ENCODE measurements at regions not wholly inside any gene's neighbourhood (a gene's known extent, or its start where the extent isn't known, plus 50 kb on each side); places are given as distances from the start of the nearest gene placed in this dataset.
"Not testable (repeated sequence)": the region's sequence is repeated elsewhere in the genome, so short reads cannot be mapped to it uniquely, and the experiment has no call there.

DNA sequence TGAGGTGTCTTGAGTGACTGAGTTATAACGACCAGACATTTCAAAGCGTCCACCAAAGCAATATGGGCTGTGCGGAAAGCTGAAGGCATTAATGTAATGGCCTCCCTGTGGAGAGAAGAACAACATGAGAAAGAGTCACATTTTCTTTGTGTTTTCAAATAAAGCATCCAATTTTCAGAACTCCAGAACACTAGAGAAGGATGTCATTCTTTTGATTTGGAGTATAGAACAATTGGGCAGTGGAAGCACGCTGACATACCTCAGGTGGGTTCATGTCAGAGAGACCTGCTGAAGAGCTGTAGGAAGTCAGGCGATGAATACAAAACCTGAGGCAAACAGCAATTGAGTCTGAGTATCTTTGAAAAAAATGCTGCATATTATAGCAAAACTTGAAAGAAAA lies 556.5 kb downstream of the GABRG2 start:
- no peak for DNase-seq (ENCODE audit: low spot score)

DNA sequence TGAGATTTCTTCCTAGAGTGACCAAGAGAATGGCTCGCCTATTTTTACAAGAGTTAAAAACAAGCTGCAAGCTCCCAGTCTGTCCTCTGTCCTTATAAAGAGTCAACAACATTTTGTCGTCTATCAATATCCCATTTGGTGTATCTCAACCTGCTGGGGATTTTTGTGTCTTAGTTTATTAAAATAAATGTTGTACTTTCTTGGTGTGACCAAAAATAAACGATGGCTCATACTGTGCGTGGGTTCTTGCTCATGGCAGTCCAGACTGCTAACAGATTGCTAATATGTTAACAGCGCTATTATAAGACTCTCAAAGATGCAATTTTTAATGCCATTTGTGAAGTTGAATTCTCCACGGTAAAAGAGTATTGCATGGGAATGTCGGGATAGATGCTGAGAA lies 569.9 kb downstream of the GABRG2 start:
- no peak for DNase-seq (ENCODE audit: low spot score)

DNA sequence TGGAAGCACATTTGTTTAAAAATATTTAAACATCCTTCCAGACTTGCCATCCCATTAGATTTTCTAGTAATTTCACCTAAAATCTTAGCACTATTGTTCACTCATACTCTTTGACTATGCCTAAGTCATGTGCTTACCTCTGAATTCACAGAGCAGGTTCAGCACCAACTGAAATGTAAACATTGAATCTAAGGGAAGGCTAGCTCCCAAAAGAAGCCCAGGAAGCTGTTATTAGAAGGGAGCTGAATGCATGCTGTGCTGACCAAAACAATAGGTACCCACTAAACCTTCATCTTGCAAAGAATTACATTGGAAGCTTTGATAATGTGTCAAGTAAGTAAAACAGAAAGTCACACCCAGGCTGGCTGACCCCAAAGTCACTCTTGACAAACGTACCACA lies 571.3 kb downstream of the GABRG2 start:
- DNase-seq (ENCODE audit: low spot score), result no peak

DNA sequence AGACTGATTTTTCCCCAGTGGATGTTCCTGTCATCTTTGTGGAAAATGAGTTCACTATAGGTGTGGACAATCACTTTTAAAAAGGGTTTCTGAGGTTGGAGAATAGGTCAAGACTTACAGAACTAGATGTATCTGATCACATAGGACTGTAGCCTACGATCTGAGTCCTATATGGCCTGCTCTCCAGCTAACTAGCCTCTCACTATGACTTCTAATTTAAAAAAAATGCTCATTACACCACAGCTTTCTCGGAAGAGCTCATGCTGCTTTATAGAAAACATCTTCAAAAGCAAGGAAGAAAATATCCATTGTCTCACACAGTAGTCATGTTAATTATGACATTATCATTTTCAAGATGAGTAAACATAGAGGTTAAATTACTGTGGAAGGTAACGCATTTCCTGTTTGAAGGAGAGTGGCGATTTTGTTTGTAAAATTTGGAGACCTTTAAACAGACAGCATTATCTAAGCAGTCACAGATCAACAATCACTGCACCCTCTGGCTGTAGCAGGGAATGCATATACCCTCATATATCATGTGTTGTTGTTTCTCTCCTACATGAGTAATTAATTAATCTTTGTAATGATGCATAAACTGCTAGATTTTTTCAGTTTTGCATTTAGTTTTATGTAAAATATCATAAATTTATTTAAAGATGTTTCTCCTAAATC lies 573.7 kb downstream of the GABRG2 start:
- no peak for DNase-seq (ENCODE audit: low spot score)

DNA sequence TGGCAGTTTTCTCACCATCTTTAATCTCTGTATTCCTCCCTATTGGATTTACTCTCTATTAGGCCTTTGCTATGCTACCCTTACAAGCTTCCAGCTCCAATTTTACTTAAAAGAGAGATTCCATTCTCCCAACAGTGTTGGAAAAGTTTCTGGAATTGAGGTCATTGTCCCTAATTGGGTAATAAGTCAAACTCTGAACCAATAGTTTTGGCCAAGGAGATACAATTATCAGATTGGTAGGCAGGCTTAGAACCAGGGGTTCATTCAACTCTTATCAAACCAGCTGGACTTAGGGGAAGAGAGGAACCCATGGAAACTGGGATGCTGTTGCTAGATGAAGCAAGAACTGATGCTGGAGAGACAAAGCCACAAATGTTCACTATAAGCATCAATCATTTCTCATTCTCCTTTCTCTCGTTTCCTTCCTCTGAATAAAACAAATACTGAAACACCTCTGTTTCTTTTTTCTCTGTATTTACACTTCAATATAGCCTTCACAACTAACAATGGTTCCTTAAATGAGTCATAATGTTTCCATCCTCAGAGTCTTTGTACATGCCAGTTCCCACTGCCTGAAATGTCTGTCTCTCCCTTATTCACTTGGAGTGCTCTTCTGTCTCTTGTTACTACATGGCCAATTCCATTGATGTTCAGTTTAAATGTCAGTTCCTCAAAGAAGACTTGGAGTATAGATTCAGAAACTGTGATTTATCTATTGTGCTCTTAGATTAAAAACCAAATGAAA lies 587.3 kb downstream of the GABRG2 start:
- no peak for DNase-seq (ENCODE audit: low spot score)

DNA sequence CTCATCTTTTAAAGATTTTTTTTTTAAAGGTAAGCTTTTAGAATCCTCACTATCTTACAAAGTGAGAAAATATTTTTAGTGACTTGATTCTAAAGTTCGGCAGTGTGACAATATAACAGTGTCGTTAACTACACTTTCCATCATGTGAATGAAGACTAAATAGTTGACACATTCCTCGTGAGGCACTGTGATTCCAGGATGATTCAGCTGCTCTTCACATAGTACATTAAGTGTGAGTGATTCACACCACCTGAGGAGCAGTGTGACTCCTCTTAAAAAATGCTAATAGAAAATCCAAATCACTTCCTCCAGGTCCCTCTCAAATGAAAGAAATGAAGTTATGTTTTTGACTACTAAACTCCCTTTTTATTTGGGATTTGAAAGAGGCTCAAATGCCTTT lies 589.5 kb downstream of the GABRG2 start:
- DNase-seq (ENCODE audit: low spot score), result no peak

DNA sequence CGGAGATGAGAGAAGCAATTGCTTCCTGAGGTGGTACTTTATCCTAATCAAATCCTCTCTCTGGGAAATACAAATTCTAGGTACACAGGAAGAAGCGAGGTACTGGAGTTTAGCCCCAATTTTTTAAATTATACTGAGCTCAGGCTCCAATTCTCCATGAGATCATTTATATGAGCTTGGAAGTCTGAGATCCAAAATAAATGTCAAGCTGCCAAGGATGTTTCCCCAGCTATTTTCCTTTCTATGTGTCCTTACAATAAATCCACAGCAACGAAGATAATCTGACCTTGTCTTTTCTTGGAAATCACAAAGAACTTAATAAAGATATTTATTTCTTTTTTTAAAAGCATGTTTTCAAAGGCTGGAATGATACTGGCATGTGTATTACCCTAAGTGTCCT lies 597.3 kb downstream of the GABRG2 start:
- DNase-seq (ENCODE audit: low spot score), result no peak

DNA sequence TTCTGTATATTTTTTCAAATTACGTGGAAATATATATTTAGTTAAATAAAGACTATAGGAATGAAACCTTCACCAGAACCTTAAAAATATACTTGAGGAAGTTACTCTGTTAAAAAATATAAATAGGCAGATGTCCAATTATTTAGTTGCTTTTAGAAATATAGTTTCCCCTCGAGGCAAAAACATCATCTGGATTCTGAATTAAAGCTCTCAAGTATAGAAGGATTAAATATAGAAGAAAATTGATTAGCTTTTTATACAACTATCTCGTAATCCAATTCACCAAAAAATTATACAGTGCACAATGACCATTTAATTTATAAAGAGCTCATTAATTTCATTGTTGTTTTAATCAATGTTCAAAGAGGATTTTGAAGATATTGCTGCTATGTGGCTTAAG lies 601.4 kb downstream of the GABRG2 start:
- no peak for DNase-seq (ENCODE audit: low spot score)

DNA sequence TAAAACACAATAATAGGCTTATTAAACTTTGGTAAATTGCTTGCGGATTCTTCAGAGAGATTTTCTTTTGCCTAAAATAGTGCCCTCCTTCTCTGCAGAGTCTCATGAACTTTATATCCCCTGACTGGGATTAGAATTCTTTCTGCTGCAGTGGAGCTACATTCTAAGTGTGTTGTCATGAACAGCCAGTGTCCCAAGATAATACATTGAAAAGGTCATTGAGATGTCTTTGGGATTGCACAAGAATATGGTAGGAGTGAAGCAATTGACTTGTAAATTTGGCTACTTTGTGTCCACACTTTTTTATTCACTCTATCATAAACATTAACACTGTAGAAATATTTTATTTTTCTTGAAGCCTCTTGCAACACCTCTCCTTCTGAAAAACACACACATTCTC lies 604.5 kb downstream of the GABRG2 start:
- DNase-seq (ENCODE audit: low spot score), result no peak

DNA sequence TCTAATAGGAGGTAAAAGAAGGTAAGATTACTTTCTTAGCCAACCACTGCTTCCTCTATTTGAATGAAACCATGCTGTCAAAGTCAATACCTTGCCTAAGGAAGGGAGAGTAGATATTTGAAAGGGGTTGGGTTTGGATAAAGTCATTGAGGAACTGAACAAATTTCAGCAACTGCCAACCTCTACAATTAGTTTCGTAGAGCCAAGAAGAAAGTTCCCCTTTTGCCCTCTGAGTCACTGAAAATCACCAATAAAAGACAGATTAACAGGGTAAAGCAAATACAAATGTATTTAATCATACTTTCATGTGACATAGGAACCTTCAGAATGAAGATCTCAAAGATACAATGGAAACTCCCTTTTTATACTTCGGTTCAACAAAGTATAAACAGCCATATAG lies 615.7 kb downstream of the GABRG2 start:
- no peak for DNase-seq (ENCODE audit: low spot score)

DNA sequence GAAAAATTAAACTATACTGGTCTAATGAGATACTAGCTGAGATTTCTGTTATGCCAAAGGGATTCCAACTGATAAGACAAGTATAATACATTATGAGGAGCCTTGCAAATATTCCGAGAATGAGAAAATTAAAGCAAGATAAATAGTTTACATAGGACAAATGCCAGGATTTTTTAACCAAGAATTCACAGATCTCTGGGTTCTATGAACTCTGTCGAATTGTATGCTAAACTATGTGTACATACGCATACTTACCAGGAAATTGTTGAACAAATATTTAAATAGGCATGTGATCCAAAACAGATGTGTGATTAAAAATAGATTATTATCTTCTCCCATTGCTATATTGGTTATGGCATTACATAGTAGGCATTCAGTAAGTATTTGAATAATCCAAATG lies 616.6 kb downstream of the GABRG2 start:
- no peak for DNase-seq (ENCODE audit: low spot score)

DNA sequence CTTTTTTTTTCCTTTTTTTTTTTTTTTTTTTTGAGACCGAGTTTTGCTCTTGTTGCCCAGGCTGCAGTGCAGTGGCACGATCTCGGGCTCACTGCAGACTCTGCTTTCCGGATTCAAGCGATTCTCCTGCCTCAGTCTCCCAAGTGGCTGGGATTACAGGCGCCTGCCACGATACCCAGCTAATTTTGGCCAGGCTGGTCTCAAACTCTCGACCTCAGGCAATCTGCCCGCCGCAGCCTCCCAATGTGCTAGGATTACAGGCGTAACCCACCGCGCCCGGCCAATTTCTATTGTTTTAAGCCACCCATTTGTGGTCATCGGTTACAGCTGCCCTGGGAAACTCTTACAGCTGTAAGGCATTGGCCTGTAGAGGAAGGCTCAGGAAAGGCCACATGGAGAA lies 617.7 kb downstream of the GABRG2 start:
- no peak for DNase-seq (ENCODE audit: low spot score)

DNA sequence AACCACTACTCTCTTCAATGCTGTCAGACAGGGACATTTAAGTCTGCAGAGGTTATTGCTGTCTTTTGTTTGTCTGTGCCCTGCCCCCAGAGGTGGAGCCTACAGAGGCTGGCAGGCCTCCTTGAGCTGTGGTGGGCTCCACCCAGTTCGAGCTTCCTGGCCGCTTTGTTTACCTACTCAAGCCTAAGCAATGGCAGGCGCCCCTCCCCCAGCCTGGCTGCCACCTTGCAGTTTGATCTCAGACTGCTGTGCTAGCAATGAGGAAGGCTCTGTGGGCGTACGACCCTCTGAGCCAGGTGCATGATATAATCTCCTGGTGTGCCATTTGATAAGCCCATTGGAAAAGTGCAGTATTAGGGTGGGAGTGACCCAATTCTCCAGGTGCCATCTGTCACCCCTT lies 628.7 kb downstream of the GABRG2 start:
- not testable (repeated sequence) for DNase-seq (ENCODE audit: low spot score)

DNA sequence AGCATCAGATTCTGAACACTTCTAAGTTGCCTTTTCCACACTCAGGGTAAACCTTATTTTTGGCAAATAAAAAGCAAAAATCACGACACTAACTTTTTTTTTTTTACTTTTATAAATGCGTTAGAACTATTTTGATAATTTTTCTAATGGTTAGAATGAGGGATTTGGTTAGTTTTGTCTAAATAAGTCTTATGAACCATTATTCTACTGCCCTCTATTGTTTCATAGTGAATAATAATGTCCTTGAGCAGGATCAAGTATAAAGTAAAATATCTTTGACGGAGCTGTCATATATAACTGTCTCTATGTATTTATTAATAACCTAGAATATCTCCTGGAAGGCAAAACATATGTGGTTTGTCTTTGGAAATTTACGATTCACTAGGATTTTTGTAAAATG lies 631.8 kb downstream of the GABRG2 start:
- no peak for DNase-seq (ENCODE audit: low spot score)

DNA sequence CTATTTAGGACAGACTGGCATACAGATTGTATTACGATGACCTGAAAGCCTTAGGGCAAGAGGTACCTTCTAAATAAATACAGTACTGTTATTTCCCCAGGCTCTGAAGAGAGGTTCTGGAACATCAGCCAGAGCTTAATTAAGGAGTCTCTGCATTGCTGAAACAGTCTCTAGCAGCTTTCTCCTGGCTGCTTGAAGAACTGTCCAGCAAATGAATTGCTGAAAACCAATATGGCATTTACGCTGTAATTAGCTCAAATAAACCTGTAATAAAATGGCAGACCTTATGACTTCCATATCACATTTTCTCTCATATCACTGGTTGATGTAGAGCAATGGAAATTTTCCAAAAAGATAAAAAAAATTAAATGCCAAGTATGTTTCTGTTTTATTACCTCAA lies 636.3 kb downstream of the GABRG2 start:
- no peak for DNase-seq (ENCODE audit: low spot score)

DNA sequence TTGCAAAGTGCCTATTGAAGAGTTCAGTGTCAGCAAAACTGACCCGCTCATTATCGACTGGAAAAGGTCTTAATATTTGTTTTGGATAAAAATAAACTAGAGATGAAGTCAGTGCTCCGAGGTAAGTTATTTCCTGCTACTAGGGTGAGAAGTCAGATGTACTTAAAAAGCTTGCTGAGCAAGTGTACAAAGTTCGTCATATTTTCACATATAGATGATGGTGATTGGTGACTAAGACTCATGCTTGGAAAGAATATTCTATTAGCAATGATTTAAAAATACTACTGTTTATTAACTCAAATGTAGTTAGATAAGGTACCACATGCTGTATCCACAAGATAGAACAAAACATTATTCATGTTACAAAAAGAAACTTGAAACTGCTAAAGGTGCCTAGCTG lies 643.7 kb downstream of the GABRG2 start:
- DNase-seq (ENCODE audit: low spot score), result no peak

DNA sequence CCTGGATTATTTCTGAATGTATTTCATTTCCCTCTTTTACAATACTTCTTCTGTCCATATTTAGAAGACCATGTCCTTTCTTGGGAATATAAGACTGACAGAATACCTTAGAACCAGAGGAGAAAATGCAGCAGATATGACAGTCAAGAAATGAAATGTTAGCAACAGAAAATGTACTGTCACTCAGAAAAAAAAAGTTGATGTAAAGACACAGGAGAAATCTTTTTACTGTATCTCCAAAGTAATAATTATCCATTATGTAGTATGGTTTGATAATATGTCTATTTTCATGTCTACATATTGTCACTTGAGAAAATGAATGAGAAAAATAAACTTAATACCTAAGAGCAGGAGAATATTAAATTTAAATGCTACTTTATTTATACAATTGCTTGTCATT lies 652.1 kb downstream of the GABRG2 start:
- DNase-seq (ENCODE audit: low spot score), result no peak

DNA sequence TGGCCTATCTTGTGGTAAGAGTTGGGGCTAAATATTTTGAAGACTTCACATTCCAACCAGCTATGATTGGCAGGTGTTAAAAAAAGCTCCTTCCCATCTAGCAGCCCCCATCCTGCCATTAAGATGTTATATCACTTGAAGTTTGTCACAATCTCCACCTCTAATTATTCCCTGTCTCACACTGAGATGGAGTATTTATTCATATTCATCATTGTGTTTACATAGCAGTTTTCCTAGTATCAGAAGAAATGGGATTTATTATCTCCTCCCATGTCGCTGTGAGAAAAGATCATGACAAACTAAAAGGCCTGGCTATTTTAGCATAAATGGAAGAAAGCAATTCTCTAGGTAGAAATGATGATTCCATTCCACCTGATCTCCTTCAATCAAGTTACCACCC lies 653.6 kb downstream of the GABRG2 start:
- DNase-seq (ENCODE audit: low spot score), result no peak

DNA sequence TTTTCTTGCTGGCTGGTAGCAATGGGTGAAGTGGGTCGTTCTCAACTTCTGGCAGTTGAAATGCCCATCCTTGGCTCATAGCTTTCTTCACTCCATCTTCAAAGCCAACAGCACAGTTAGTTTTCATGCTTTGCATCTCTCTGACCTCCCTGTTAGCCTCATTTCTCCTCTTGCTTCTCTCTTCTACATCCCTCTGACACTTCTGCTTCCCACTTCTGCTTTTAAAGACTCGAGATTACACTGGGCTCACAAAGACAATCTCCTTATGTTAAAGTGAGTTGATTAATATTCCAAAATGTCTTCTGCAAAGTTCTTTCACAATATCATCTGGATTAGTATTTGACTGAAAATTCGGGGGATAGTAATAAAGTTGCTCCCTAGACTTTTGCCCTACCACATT lies 684.8 kb upstream of the CCNG1 start:
- DNase-seq (ENCODE audit: low spot score), result no peak

DNA sequence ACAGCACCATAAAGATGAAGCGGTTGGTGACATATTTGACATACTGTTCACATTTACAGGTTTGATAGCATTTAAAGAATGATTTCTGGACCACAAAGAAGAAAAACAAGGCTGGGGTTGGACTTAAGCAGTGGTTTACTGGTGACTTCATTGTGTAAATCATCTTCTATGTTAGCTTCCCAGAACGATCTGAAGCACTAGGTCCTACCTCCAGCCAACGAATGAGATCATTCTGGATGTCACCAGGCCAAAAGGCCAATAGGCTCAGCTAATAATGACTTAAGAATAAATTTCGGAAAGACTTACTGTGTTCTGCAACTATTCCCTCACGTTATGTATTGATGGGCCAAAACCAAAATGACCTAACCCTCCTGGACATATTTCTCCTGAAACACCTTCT lies 675.3 kb upstream of the CCNG1 start:
- no peak for DNase-seq (ENCODE audit: low spot score)

DNA sequence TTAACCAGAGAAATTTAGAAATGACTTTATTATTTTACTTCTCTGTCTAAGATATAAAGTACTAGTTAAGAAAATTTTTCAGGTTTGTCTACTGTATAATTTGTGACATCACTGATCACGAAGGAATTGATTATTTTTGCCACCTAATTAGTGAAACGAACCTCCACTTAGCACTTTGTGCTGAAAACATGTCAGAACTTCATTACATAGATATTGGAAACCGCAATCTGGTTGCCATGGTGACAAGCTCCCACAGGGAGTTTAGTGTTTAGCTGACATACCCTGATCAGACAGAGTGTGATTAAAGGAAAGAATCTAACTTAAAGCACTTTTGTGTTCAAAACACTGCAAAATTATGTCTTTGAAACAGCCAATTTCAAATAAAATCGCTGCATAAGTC lies 668.4 kb upstream of the CCNG1 start:
- no peak for DNase-seq (ENCODE audit: low spot score)

DNA sequence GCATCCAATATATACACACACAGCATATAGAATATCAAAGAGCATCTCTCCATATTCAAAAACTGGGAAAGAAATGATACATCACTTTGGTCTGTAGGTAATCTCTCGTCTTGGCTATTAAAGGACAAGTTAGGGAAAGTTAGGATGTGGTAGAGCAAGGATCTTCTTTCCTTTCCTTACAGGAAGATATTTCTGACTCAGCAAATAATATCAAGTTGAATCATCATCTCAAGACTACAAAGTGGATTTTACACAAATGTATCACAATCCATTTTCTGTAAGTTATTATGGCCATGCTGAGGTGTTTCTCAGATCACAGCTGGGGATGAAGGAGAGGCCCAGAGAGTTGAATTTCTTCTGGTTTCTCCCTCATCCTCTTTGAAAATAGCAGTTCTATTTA lies 651.7 kb upstream of the CCNG1 start:
- DNase-seq (ENCODE audit: low spot score), result no peak

DNA sequence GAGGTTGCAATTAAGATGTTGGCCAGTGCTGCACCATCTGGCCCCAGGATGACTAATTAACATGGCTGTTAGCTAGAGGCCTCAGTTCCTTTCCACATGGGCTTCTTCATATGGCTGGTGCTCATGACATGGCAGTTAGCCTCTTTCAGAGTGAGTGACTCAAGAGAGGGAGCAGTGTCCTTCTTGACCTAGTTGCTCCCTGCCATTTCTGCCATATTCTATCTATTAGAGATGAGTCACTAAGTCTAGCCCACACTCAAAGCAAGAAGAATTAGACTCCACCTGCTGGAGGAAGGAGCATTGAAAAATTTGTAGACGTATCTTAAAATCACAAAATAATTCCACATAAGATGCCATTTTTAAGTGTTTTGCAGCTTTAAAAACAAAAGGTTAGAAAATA lies 651.2 kb upstream of the CCNG1 start:
- DNase-seq (ENCODE audit: low spot score), result no peak

DNA sequence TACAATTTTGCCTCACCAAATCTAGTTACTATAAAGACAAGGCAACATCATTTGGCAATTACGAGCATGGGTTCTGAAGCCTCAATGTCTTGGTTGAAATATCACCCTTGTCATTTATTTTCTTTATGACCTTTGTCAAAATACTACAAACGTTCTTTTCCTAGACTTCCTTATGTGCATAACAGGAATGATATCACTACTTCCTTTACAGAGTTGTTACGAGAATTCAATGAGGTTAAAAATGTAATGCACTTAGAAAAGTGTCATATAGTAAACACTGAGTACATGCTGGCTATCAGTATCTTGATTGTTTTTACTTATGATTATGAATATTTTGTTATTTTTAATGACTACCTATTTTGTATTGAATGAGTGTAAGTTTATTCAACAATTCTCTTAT lies 640.9 kb upstream of the CCNG1 start:
- no peak for DNase-seq (ENCODE audit: low spot score)
